Kidney epithelial cell (primary cell): ENCODE measurements at regions not wholly inside any gene's neighbourhood (a gene's known extent, or its start where the extent isn't known, plus 50 kb on each side); places are given as distances from the start of the nearest gene placed in this dataset.

Experiments used
- DNase-seq: peaks from one replicate; pipeline ENCODE4 v3.0.0-alpha.2; 2010; ENCODE audit warnings: low read depth
- H3K27me3 ChIP-seq: 2 replicates; pipeline ENCODE4 v1.6.0; 2011; ENCODE audit warnings: low read length; ENCODE audit not compliant: control insufficient read depth, insufficient read depth
- H3K36me3 ChIP-seq: 2 replicates; pipeline ENCODE4 v1.5.1; 2011; ENCODE audit warnings: low read length; ENCODE audit not compliant: control insufficient read depth, insufficient read depth
- H3K4me3 ChIP-seq: 2 replicates; pipeline ENCODE4 v1.5.1; 2011; ENCODE audit warnings: low read depth, mild to moderate bottlenecking, control low read depth, low read length
- CTCF ChIP-seq: IDR thresholded peaks from 2 replicates; pipeline ENCODE4 v1.5.1; 2011; ENCODE audit warnings: mild to moderate bottlenecking, moderate library complexity, low read length, control low read depth, inconsistent platforms; ENCODE audit not compliant: insufficient read depth, poor library complexity, severe bottlenecking

GRCh38 chr6:41440958-41441357 lies 105.2 kb upstream of the FOXP4 start:
- no peak for DNase-seq
- H3K36me3 ChIP-seq, result no peaks in the 10 kb centered on the region
- no peak for TF ChIP-seq CTCF
- H3K4me3 ChIP-seq, result no peak overlapping the region
- H3K27me3 ChIP-seq, result peaks cover 12% of the 10 kb centered on the region

- H3K36me3 ChIP-seq, result no peaks in the 10 kb centered on the region
- DNase-seq, result no peak
- no peak for TF ChIP-seq CTCF
- H3K4me3 ChIP-seq, result no peak overlapping the region
- H3K27me3 ChIP-seq, result peaks cover 12% of the 10 kb centered on the region
These were observed 104.4 kb upstream of the FOXP4 start for GRCh38 chr6:41441598-41442351.

GRCh38 chr6:41442352-41442672 lies 103.9 kb upstream of the FOXP4 start:
- Histone ChIP-seq H3K27me3 (peaks cover 12% of the 10 kb centered on the region), H3K36me3 (no peaks in the 10 kb centered on the region), H3K4me3 (no peak overlapping the region)
- TF ChIP-seq CTCF, result no peak
- DNase-seq, result no peak

GRCh38 chr6:41442800-41443501 lies 103.2 kb upstream of the FOXP4 start:
- TF ChIP-seq CTCF, result peak; percentile 87
- peaks cover 12% of the 10 kb centered on the region for H3K27me3 ChIP-seq
- no peak for DNase-seq
- peak overlapping the region; percentile 9 for H3K4me3 ChIP-seq
- H3K36me3 ChIP-seq, result no peaks in the 10 kb centered on the region

GRCh38 chr6:41443616-41444525 lies 102.3 kb upstream of the FOXP4 start:
- TF ChIP-seq CTCF, result no peak
- Histone ChIP-seq H3K4me3 (no peak overlapping the region), H3K36me3 (no peaks in the 10 kb centered on the region), H3K27me3 (peaks cover 12% of the 10 kb centered on the region)
- DNase-seq, result no peak
